Mucosa of descending colon (tissue), 3 donors: ENCODE measurements at regions not wholly inside any gene's neighbourhood (a gene's known extent, or its start where the extent isn't known, plus 50 kb on each side); places are given as distances from the start of the nearest gene placed in this dataset.

Experiments used
- ATAC-seq: fragments of 200-7000 bp; cut with Tn5 transposase; one replicate; pipeline ENCODE4 v1.9.1; 2020; ENCODE audit warnings: mild to moderate bottlenecking, moderate library complexity
- DNase-seq, 3 donors: peaks; one replicate each; pipeline ENCODE4 v3.0.0-alpha.2; 2020
- H3K36me3 ChIP-seq: fragments of 200-600 bp; one replicate; pipeline ENCODE4 v1.8.0; 2021; ENCODE audit warnings: low read depth, mild to moderate bottlenecking
- H3K4me1 ChIP-seq: fragments of 200-600 bp; one replicate; pipeline ENCODE4 v1.8.0; 2021; ENCODE audit warnings: low read depth, mild to moderate bottlenecking
- H3K4me3 ChIP-seq: fragments of 200-600 bp; one replicate; pipeline ENCODE4 v1.8.0; 2021; ENCODE audit warnings: mild to moderate bottlenecking
- H3K9me3 ChIP-seq: fragments of 200-600 bp; one replicate; pipeline ENCODE4 v1.8.0; 2021; ENCODE audit warnings: mild to moderate bottlenecking
- CTCF ChIP-seq: fragments of 200-600 bp; IDR thresholded peaks from one replicate; pipeline ENCODE4 v1.8.0; 2022; ENCODE audit warnings: antibody characterized with exemption, mild to moderate bottlenecking
- intact Hi-C, 2 donors: fragments of 100-400 bp; cut with DNase I in 1 of 2; cut with micrococcal nuclease in 1 of 2; formaldehyde crosslinking; loops; one replicate each; pipeline versions ENCODE4 v1.11.0 to v1.11.1; 2022; cut with DNase I, micrococcal nuclease
- donor health status: DM: no; HTN: no; CAD: no; lungs with moderate emphysema.
- donor health status: DM: no; HTN: no; CAD: no.
- donor health status: DM: no; HTN: yes; CAD: no.

GRCh38 chr4:95987851-95988250 is 148.0 kb downstream of the PDHA2 start:
- no peaks in the 10 kb centered on the region for H3K36me3 ChIP-seq
- intact Hi-C loops: no loop called here
- no peaks in the 10 kb centered on the region for H3K4me1 ChIP-seq
- H3K4me3 ChIP-seq: no peak overlapping the region
- no peak for TF ChIP-seq CTCF
- no peaks in the 10 kb centered on the region for H3K9me3 ChIP-seq
- ATAC-seq (no peak), DNase-seq (no peak)

- Histone ChIP-seq H3K36me3 (no peaks in the 10 kb centered on the region), H3K9me3 (no peaks in the 10 kb centered on the region), H3K4me1 (no peaks in the 10 kb centered on the region), H3K4me3 (no peak overlapping the region)
- no peak for TF ChIP-seq CTCF
- intact Hi-C loops: no loop called here
- no peak for ATAC-seq
- DNase-seq: no peak
Measured at GRCh38 chr4:95998311-95998710, 158.4 kb downstream of the PDHA2 start.

- Histone ChIP-seq H3K4me1 (no peaks in the 10 kb centered on the region), H3K36me3 (no peaks in the 10 kb centered on the region), H3K4me3 (no peak overlapping the region), H3K9me3 (no peaks in the 10 kb centered on the region)
- TF ChIP-seq CTCF: no peak
- DNase-seq: no peak
- intact Hi-C loops: no loop called here
- ATAC-seq: no peak
Measured at GRCh38 chr4:96003951-96004740, 164.3 kb downstream of the PDHA2 start.

GRCh38 chr4:96009427-96010119 is 169.7 kb downstream of the PDHA2 start:
- Histone ChIP-seq H3K36me3 (no peaks in the 10 kb centered on the region), H3K9me3 (no peaks in the 10 kb centered on the region), H3K4me3 (no peak overlapping the region), H3K4me1 (no peaks in the 10 kb centered on the region)
- DNase-seq: no peak
- TF ChIP-seq CTCF: no peak
- intact Hi-C loops: no loop called here
- no peak for ATAC-seq

GRCh38 chr4:96012687-96013086 is 172.8 kb downstream of the PDHA2 start:
- H3K9me3 ChIP-seq: no peaks in the 10 kb centered on the region
- intact Hi-C loops: no loop called here
- no peak overlapping the region for H3K4me3 ChIP-seq
- ATAC-seq: no peak
- no peak for DNase-seq
- H3K36me3 ChIP-seq: no peaks in the 10 kb centered on the region
- TF ChIP-seq CTCF: no peak
- no peaks in the 10 kb centered on the region for H3K4me1 ChIP-seq
